PC-9 (cell line): ENCODE measurements at regions not wholly inside any gene's neighbourhood (a gene's known extent, or its start where the extent isn't known, plus 50 kb on each side); places are given as distances from the start of the nearest gene placed in this dataset.

Source experiments
- CTCF ChIP-seq: fragments of 200-600 bp; sonication (generic); conservative IDR thresholded peaks from 2 replicates; pipeline ENCODE4 v1.6.1; 2017; ENCODE audit warnings: mixed run types, antibody characterized with exemption, mild to moderate bottlenecking, moderate library complexity
- EZH2 ChIP-seq: fragments of 200-600 bp; sonication (generic); IDR thresholded peaks from 2 replicates; pipeline ENCODE4 v1.8.0; 2017; ENCODE audit warnings: antibody characterized with exemption, low read depth

GRCh38 chr15:81516461-81516860 is 142.4 kb upstream of the TMC3 start:
- TF ChIP-seq CTCF (no peak), EZH2 (no peak)
